GM19452 (cell line): ENCODE measurements at regions not wholly inside any gene's neighbourhood (a gene's known extent, or its start where the extent isn't known, plus 50 kb on each side); places are given as distances from the start of the nearest gene placed in this dataset.

Experiments
- ATAC-seq: cut with Tn5 transposase; IDR thresholded peaks from one replicate; pipeline ENCODE4 v1.9.1; 2021; ENCODE audit not compliant: unreplicated experiment

DNA sequence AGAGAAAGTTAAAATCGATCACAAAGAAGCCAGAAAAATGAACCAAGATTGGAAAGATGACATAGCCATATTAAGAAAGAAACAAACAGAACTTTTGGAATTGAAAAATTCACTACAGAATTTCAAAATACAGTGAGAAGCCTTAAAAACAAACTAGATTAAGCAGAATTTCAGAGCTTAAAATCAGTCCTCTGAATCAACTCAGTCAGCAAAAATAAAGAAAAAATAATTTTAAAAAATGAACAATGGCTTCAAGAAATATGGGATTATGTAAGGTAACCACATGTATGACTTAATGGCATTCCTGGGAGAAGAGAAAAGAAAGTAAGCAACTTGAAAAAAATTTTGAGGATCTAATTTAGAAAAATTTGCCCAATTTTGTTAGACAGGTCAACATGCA lies 696.2 kb downstream of the TSN start:
- ATAC-seq = no peak

DNA sequence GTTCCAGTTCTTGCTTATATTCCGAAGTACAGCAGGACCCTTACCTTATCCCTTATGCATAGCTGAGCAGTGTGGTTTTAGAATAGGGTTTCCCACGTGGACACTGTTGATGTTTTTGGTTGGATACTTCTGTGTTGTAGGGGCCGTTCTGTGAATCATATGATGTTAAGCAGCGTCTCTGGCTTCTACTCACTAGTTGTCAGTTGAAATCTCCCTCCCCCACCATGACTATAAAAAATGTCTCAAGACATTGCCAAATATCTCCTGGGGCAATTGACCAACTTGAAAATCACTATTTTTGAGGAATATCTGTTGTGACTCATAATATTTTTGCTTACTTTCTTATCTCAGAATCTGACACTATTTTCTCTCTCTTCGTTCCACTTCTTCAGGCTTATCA lies 713.7 kb downstream of the TSN start:
- ATAC-seq = no peak

DNA sequence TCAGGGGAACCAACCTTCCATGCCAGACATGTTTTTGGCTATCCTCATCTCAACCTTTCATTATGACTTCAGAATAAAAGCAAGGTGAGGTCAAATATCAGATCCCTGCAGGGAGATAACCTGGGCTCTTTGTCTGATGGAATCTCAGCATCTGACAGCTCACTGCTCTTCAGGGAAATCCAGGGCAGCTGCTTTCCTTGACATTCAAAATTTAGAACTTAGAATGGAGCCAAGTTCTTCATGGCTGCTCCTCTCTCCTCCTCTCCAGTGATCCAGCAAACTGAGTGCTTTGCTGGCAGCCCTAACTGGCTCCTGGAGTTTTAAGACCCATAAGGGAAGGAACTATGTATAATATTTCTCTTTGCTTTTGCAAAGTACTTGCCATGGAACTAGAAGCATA lies 716.3 kb downstream of the TSN start:
- ATAC-seq = no peak

- no peak for ATAC-seq
Observed at GRCh38 chr2:122478117-122478516, 722.7 kb downstream of the TSN start.

- ATAC-seq = no peak
Observed at GRCh38 chr2:122478771-122479170, 723.3 kb downstream of the TSN start.

DNA sequence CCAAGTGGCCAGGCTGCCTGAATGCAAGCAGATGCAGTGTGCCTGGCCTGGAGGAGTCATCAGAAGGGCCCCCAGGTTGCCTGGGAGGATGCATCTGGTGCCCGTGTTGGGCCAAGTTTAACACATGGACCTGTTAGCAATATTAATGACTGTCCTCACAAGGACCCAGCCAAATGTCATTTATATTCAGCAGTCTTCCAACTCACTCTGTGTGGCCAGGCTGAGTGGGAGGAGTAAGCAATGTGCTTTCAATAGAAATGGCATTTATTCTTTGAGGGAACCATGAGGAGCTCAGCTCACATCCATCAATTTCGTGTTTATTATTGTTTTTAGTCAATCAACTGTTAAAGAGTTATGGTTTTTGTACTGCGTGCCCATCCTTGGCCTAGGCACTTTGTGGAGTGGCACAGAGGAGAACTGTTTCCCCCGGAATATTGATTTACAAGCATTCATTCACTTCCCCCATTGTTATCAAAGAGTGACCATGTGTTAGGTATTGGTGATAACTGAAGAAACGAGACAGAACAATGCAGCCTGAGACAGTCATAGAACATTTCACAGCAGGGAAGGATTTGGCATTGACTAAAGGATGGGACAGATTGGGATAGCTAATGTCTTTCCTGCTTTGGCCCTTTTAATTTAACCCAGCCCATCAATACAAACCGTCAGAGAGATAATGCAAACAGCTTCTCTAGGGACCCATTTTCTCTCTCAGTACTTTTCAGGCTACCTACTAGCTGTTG lies 725.2 kb downstream of the TSN start:
- no peak for ATAC-seq

- ATAC-seq = no peak
Observed at GRCh38 chr2:122481244-122481622, 725.8 kb downstream of the TSN start.

DNA sequence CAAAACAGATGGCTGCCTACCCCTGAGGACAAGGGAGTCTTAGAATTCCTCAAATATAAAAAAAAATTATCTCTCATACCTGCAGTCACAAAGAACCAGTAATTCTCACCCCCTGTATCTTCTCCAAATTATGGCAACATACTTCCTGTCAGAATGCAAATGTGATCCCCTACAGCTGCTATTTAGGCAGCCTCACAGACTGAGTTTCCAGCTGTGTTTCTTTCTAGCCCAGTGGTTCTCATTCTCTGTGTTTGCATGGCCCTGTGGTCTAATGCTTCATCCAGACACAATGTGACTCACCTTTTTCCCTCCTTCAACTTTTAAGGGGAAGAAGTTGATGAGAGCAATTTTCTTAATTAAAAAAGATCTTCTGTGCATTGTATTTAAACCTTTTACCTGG lies 726.3 kb downstream of the TSN start:
- ATAC-seq = no peak

GRCh38 chr2:122486086-122486485 lies 730.6 kb downstream of the TSN start:
- ATAC-seq = no peak

DNA sequence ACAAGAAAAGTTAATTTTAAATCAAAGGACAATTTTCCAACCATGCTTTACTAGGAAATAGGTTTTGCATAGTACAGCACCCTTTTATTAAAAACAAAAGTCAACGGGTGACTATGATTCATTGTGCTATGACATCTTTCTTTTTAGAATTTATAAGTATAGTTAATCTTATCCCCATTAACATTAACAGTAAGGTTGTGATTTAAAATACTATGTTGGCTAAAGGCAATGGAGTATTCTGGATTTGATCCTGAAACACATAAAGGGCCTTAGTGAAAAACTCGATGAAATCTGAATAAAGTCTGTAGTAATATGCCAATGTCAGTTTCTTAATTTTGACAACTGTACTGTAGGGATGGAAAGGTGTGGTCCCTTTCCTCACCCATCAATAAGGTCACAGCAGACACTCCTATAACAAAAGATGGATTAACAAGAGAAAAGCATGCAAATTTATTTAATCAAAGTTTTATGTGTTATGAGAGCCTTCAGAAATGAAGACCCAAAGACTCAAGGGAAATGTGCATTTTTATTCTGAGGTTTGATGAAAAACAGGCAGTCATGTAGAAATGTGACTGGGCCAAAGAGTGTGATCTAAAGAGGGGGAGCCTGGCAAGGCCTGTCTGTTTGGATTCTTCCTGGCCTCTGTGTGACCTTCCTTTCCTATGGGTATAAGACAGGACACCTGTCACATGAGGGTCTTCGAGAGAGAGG lies 731.4 kb downstream of the TSN start:
- no peak for ATAC-seq

- no peak for ATAC-seq
Observed at GRCh38 chr2:122491011-122491410, 735.6 kb downstream of the TSN start.

- no peak for ATAC-seq
Observed at GRCh38 chr2:122500316-122501105, 745.1 kb downstream of the TSN start.

- ATAC-seq = no peak
Observed at GRCh38 chr2:122506620-122507019, 751.2 kb downstream of the TSN start.

DNA sequence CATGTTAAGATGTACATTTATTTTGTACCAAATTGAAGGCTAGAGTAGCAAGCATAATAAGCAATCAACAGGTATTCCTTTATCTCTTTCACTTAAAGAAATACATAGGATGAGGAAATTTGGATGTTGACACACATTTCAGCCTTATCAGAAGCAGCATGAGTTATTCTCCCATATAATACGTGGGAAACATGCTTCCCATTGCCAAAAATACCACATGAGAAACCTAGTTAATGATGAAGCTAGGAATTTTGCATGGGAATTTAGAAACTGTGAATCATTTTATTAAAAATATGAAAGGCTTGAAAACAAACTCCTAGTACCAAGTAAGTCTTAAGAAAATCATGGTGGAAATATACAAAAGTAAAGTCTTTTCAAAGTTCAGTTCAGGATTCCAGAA lies 751.8 kb downstream of the TSN start:
- ATAC-seq = no peak

- no peak for ATAC-seq
Observed at GRCh38 chr2:122512091-122512490, 756.6 kb downstream of the TSN start.

DNA sequence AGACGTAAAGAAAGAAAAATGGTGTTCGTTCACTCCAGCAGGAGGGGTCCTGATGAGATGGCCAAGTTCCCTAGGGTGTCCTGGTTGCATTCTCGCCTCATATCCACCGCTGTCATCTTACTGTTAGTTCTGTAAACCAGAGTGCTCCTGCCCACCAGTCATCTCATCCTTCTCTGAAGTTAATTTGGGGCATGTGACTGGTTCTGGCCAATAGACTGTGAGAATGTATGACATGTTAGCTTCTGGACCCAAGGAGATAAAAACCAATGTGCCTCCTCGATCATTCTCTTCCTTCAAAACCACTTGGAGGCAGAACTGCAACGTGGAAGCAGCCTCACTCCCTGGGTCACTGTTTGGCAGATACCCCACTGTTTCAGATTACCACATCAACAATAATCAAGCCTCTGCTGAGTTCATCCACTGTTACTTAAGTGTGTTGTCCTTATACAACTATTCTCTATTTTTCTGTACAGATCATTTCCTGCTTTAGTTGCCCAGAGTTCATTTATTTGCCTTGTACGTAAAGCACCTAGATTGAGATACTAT lies 759.1 kb downstream of the TSN start:
- ATAC-seq = no peak

DNA sequence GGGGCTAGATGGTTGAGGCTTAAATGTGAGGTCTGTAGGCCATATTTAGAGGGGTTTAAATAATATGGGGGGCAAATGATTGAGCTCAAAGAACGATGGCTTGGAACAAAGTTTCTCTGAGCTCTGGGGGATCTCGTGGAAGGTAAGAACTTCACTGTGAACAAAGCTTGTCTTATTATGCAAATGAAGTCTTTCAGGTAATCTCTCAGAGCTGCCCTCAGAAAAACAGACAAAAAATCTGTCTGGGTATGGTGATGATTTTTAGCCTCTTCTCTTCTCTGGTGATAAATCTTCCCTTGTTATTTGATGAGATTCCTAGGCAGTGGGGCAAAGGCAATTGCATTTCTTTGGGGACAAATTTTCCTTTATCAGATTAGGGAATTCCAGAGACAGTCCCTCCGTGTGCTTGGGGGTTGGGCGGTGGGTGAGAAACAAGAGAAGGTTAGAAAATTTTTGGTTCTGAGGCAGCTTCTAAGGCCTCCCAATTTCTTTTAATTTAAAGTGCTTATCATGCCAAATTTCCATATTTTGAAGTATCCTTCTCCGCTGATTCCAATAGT lies 760.4 kb downstream of the TSN start:
- ATAC-seq = no peak

GRCh38 chr2:122516775-122517174 lies 761.3 kb downstream of the TSN start:
- ATAC-seq = no peak

DNA sequence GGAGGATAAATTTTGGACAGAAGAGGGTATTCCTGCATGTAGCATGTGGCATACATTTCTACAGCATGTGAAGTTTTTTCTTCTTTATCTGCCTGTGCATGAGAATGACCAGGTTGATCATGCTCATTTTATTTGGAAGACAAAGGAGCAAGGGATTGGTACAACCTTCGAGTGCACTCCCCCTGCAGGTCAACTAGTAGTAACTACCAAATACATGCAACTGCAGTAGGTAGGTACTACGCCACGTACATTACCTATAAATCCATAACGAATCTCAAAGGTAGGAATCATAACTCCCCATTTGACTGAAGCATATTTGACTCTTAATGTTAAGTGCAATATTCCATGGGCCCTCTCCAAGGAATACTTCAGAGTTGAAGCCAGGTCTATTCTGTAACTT lies 763.9 kb downstream of the TSN start:
- no peak for ATAC-seq

DNA sequence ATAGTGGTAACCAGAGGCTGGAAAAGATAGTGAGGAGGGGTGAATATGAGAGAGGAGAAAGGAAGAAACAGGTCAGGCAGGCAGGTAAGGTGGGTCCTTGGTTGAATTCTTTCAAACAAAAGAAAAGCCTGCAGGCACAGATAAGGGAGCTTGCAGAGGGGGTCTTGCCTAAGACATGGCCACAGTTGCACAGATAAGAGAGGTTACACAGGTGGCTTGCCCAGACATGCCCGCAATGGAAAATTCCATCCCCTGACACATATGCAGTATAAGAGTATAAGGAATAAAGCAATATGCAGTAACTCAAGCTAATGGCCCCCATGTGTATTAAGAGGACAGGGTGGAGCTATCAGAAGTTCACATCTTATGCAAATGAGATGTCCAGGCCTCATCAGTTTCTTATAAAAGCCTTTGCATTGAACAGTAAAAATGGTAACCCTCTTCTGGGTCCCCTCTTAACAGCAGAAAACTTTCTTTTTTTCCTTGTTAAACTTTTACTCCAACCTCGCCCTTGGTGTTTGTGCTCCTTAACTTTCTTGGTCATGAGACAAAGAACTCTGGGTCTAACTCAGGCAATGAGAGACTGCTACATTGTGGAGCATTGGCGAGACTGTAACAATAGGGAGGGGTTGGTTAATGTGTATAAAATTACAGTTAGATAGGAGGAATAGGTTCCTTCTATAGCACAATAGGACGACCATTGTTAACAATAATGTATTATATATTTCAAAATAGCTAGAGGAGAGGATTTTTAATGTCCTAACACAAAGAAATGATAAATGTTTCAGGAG lies 764.6 kb downstream of the TSN start:
- ATAC-seq = no peak

GRCh38 chr2:122523143-122523542 lies 767.7 kb downstream of the TSN start:
- no peak for ATAC-seq
